ENCODE measurements at regions not wholly inside any gene's neighbourhood (a gene's known extent, or its start where the extent isn't known, plus 50 kb on each side); places are given as distances from the start of the nearest gene placed in this dataset.
"Not testable (repeated sequence)": the region's sequence is repeated elsewhere in the genome, so short reads cannot be mapped to it uniquely, and the experiment has no call there.

DNA sequence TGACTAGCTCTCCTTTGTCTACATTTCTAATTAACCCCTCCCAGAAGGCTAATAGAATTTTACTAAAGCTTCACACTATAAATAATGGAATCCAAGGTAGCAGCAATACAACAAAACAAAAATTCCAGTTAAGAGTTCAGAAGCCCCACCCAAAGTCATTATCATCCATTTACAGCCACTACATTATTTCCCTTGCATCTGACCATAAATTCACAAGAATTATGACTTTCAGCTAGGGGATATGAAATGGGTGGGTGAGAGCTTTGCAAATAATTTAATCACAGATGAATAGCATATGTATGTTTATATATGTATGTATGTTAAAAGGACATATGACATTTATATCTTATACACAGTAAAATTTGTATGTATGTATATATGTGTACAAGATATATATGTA, 65.3 kb upstream of the PTGDR start:
- DNase-seq: no peak

DNA sequence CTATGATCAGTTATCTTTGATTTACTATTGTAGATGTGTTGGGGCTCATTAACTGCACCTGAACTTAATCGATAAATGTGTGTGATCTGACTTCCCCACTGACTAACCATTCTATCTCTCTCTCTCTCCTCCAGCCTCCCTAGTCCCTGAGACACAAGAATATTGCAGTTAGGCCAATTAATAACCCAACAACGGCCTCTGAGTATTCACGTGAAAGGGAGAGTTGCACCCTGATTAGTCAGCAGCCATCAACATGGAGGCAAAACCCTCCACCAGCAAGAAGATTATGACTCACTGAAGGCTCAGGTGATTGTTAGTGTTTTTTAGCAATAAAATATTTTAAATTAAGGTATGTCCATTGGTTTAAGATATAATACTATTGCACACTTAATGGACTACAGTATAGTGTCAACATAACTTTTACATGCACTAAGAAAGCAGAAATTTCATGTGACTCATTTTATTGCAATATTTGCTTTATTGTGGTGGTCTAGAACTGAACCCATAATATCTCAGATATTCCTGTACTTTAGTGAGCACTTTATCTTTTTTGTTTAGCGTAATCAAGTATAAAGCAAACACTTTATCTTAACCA, 77.1 kb upstream of the PTGDR start:
- no peak for DNase-seq

DNA sequence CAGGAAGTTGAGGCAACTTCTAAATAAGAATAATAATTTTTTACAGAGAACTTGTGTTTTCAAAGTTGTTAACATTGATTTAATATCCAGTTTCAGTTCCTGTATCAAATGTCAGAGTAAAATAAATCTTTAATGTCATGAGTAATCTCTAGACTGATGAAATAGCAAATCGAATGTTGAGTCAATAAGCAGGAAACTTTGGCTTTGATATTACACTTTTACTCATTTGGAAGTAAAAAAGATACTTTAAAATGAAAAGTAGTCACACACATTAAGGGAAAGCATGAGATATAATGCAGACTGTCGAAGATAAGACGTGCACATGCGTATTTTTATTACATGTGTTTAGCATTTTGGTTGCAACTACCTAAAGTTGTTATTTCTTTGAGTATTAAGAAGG, 78.2 kb upstream of the PTGDR start:
- no peak for DNase-seq

DNA sequence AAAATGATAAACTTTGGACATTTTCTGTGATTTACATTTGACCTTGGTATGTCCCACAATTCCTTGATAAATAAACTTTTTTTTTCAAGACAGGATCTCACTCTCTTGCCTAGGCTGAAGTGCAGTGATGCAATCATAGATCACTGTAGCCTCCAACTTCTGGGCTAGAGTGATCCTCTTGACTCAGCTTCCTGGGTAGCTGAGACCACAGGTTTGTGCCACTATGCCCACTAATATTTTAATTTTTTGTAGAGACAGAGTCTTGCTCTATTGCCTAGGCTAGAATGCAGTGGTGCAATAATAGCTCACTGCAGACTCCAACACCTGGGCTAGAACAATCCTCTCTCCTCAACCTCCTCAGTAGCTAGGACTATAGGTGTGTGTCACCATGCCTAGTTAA, 79.1 kb upstream of the PTGDR start:
- no peak for DNase-seq

DNA sequence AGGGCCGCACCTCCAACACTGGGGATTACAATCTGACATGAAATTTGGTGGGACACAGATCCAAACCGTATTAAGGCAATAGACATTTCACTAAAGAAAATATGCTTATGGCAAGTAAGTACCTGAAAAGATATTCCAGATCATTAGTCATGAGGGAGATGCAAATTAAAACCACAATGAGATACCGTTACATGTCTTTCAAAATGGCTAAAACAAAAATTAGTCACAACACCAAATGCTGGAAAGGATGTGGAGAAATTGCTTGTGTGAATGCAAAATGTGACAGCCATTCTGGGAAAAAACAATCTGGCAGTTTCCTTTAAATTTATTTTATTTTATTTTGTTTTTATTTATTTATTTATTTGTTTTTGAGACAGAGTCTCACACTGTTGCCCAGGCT, 82.3 kb upstream of the PTGDR start:
- DNase-seq: no peak

DNA sequence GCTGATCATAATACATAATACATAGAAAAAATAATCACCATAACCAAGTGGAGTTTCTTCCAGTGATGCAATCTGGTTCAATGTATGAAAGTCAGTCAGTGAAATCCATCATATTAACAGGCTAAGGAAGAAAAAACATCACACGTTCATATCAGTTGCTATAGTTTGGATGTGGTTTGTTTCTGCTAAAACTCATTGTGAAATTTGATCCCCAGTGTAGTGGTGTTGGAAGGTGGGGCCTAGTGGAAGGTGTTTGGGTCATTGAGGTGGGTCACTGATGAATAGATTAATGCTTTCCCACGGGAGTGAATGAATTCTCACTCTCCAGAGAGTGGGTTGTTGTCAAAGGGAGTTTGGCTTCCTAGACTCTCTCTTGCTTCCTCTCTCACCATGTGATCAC, 84.6 kb upstream of the PTGDR start:
- DNase-seq: no peak

DNA sequence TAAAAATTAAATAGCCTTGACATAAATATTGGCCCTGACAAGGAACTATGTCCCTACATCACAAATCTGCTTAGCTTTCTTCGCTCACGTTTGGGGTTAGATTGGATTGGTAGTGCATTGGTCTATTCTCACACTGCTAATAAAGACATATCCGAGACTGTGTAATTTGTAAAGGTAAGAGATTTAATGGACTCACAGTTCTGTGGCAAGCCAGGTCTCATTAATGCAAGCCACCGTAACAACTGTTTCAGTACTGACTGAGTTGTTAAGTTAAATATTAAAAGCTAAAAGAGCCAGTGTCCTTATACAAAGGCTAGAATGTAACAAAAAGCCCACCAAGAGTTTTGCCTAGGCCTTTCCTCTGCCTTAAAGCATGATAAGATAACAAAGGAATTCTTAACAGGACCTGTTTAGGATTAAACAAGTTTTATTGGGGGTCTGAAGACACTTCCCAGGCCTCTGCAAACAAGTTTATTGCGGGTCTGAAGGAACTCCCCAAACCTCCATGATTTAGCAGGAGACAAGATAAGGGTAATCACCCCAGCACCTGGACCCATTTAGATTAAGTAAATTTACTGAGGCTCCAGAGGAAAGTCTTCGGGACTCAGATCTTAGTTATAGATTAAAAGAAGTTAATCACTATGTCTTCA, 88.2 kb upstream of the PTGDR start:
- DNase-seq: no peak

DNA sequence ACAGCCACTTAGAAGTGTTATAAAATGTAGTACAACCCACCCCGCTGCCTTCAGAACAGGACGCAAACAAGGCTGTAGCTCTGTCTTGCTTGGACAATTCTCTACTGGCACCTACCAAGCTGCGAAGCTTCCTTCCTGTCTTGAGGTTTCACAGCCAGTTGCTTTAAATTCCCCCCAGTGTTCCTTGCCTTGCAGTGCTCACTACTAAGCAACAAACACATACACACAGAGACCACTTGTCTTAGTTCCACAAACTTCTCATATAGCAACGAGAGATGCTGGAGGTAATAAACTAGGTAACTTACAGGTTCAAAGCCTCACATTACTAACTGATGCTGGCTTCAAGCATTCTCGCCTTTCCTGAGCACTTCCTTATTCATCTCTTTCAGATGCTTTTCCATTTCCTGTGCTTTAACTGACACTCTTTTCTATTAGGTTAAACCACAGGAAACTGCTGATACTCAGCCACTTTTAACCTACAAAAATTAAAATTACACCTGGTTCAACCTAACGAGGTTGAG, 91.5 kb upstream of the PTGDR start:
- peak; percentile 49 for DNase-seq

DNA sequence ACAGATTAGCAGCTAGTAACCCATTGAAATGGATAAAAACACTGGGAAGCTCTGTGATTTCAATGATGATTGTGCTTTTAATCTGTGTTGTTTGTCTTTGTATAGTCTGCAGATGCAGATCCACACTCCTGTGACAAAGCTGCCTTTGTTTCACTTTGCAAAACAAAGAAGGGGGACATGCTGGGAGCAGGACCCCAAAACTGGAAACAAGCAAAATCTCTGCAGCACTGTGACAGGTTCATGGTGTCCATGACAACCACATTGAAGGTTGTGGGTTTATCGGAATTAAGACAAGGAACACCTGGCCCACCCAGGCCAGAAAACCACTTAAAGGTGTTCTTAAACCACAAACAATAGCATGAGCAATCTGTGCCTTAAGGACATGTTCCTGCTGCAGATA, 95.6 kb upstream of the PTGDR start:
- DNase-seq: not testable (repeated sequence)

DNA sequence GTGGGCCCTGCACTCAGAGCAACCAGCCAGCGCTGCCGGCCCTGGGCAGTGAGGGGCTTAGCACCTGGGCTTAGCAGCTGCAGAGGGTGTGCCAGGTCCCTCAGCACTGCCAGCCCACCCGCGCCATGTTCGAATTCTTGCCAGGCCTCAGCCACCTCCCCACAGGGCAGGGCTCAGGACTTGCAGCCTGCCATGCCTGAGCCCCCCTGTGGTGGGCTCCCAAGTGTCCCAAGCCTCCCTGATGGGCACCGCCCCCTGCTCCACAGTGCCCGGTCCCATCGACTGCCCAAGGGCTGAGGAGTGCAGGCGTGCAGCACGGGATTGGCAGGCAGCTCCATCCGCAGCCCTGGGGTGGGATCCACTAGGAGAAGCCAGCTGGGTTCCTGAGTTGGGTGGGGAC, 98.0 kb upstream of the NID2 start:
- DNase-seq: no peak

DNA sequence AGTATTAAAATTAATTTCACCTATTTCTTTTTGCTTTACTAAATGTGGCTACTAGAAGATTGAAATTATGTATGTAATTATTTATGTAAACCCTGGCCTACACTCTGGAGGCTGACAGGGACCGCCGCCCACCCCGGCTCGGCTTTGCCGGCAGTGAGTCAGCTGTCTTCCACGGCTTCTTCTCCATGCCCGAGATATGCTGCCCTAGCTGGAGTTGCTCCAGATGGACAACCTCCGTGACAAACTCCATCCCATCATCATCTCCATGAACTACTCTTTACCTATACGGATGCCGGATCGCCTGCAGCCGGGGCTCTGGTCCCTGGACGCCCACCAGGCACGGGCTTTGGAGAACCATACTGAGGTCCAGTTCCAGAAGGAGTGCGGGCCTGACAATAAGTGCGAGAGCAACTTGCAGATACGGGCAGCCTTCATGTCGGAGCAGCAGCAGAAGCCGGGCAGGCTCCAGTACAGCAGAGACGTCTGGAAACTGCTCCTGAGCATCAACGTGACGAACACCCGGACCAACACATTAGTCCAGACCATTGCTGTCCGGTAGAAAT, 86.9 kb upstream of the NID2 start:
- DNase-seq: no peak

DNA sequence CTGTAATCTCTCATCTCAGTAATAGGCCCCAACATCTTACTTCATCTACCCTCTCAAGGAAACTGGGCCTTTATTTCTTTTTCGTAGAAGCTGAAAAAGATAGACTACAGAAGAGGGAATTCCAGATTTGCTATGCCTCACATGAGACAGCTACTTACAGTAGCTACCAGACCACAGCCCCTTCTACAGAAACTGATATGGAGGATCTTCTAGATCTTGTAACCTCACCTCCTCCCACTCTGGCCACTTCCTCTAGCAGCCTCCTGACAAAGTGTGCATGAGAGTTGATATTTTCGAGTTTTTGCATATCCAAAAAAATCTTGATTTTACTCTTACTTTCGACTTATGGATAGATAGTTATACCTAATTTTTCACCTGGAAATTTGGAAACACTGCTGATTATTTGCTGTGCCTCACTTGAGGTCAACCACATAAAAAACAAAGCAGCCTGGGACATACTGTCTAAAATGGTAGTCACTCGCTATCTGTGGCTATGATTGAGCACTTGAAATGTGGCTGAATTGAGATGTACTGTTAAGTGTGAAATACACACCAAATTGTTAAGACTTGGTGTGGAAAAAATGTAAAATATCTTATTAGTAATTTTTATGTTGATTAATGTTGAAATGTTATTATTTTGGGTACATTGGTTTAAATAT, 86.3 kb upstream of the NID2 start:
- no peak for DNase-seq

DNA sequence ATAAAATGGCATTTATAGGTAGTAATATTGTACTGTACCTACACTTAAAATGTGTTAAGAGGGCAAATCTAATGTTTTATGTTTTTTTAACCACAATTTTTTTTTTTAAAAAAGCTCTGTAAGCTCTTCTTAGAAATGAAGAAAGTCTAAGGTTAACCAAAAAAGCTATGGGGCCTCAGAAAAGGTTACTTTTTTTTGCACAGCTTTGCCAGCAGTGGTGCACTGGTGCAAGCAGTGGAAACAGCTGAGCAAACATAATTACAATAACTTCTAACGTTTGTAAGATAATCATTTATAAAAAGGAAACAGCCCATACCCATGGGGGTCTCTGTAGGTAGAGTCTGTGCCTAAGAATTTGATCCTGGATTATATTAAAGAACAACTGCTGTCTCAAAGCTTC, 85.1 kb upstream of the NID2 start:
- DNase-seq: no peak

DNA sequence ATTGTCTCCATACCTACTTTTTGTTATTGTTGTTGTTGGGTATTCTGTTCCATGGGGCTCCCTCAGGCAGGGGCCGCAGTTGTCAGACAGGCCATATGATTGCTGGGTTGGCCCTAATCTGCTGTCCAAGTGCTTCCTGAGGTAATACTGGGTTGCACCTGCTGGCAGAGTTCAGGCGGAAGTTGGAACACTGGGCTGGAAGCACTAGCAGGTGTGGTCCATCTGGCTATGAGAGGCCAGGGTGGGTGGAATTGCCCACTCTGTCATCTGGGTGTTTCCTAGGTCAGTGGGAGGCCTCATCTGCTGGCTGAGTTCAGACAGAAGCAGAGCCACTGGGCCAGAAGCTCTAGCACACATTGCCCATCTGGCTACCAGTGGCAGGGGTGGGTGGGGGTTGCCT, 81.3 kb upstream of the NID2 start:
- DNase-seq: no peak

DNA sequence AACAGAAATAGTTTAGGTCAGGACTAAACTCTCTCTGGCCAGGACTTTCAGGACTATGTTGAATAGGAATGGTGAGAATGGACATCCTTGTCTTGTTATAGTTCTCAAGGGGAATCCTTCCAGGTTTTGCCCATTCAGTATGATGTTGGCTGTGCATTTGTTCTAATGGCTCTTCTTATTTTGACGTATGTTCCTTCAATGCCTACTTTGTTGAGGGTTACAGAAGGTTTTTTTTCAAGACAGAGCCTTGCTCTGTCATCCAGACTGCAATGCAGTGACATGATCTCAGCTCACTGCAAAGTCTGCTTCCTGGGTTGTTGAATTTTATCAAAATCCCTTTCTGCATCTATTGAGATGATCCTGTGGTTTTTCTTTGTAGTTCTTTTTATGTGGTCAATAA, 79.5 kb upstream of the NID2 start:
- DNase-seq: no peak

DNA sequence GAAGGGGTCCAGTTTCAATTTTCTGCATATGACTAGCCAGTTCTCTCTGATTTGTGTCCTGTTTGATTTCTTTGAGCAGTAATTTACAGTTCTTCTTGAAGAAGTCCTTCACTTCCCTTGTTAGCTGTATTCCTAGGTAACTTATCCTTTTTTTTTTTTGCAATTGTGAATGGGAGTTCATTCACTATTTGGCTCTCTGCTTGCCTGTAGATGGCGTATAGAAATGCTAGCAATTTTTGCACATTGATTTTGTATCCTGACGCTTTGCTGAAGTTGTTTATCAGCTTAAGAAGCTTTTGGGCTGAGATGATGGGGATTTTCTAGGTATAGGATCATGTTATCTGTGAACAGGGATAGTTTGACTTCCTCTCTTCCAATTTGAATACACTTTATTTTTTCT, 77.6 kb upstream of the NID2 start:
- no peak for DNase-seq

DNA sequence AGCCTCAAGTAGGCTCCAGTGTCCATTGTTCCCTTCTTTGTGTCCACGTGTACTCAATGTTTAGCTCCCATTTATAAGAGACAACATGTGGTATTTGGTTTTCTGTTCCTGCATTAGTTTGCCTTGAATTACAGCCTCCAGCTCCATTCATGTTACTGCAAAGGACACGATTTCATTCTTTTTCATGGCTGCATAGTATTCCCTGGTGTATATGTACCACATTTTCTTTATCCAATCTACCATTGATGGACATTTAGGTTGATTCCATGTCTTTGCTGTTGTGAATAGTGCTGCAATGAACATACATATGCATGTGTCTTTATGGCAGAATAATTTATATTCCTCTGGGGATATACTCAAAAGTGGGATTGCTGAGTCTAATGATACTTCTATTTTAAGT, 75.2 kb upstream of the NID2 start:
- DNase-seq: not testable (repeated sequence)

DNA sequence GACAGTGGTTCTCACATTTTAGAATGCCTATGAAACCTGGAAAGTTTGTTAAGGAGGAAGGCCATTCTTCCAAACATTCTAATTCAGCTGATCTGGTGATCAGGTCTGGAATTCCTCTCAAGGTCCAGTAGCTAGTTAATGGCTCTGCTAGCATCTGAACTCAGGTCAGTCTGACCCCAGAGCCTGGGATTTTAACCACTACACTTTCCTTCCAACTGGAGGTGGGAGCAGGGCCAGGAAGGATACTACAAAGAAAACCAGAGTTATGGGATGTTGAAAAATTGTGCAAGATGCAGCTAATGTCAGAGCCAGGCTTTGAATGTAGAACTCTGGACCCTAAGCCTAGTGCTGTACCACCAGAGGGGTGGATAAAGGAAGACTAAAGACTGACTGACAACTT, 73.6 kb upstream of the NID2 start:
- DNase-seq: no peak

DNA sequence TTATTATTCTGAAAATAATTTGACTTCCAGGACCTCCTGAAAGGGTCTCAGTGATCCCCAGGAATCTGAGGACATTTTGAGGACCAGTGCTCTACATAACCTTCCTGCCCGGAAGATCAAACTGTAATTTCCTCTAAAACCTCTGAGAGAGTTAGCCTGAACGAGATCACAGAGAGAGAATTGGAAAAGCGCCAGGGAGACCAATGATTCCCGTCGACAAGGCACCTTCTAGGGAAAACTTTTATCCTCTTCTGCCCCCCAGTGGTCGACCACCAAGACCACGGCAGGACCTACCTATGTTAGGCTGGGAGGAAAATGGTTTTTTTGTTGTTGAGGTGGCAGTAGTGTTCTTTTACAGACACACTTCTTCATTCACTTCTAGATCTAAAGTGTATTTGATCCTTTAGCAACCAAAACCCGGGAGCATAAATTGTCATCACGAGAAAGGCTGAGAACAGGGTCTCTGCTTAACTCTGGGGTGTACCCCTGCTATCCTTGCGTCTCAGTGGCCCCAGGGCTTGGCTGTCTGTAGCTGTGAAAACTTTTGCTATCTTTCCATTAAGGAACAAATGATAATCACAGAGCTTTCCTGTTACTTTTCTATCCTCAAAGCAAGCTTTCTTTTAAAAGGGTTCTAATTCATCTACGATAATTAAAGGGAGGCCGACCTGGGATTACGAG, 62.9 kb upstream of the NID2 start:
- peak; percentile 47 for DNase-seq

DNA sequence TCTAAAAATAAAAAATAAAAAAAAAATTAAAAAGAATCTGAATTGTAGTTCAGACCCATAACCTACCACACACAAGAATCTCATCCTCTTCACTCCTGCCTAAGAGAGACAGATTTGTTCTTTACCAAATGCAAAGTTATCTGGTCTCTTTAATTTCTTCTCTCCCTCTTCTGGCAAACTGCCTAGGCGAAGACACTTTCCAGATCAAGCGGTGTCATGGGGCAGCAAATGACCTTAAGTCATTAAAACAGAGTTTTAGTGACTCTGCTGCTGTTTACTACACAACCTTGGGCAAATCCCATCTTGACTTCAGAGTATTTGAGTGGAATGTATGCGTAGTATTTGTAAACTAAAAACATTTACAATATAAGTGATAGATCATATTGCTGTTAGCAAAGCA, 60.9 kb upstream of the NID2 start:
- DNase-seq: no peak

DNA sequence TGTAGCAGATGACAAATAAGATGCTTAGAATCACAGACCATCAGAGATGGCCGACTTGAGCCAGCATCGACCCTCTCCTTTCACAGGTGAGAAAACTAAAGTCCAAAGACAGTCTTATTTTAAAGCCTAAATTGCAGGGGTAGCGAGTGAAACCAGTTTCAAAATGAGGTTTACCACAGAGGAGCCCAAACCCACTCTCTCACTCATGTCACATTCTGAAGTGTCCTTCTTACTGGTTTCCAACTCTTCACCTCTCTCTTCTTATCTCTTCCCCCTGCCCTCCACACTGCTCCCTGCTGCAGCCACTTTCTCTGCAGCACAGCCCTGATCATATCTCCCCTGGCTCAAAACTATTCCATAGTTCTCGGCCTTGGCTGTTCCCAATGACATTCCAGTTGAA, 57.0 kb upstream of the NID2 start:
- DNase-seq: no peak

DNA sequence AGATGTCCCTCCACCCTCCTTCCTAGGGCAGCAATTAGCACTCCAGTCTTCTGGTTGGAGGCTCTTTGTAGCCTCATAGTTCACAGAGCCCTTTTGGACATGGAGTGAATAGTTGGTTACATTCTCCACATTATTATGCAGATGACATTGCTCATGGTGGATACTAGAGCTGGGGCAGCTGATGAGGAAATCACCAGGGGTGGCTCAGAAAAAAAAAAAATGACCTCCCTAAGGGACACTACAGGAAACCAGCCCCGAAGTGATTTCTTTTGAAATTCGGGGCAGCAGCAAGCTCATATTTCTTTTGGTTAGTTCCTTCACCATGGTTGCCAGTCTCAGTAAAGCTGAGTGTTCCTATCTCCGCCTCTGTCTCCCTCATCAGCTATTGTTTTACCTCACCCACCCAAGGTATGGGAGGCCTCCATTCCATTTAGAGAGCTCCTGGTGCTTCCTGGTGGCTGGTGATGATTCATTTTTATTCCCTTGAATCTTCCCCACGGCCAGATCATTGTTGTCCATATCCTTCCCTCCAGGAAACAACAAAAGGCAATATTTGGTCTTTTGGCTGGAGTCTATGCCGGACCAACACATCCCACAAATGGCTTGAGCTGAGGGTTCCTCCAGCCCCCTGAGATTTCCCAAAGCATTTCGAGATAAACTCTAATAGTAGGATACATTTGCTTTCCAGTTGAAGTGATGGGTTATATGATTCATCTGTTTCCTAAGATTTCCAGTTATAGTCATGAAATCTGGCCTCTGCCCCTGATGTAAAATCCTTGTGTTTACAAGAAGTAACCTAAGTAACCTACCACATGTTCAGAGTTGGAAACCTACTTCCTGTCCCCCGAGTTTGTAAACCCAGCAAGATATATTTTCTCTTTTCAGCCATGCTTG, 56.2 kb upstream of the NID2 start:
- no peak for DNase-seq

DNA sequence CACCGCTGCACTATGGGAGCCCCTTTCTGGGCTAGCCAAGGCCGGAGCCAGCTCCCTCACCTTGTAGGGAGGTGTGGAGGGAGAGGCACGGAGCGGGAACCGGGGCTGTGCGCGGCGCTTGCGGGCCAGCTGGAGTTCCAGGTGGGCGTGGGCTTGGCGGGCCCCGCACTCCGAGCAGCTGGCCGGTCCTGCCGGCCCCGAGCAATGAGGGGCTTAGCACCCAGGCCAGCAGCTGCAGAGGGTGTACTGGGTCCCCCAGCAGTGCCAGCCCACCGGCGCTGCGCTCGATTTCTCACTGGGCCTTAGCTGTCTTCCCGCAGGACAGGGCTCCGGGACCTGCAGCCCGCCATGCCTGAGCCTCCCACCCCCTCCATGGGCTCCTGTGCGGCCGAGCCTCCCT, 53.3 kb upstream of the NID2 start:
- not testable (repeated sequence) for DNase-seq

All from activated gamma-delta T cell treated with Interleukin-2 at 50 U/mL for 16 hours (primary cell).